HG03432 (cell line): ENCODE measurements at regions not wholly inside any gene's neighbourhood (a gene's known extent, or its start where the extent isn't known, plus 50 kb on each side); places are given as distances from the start of the nearest gene placed in this dataset.
"Not testable (repeated sequence)": the region's sequence is repeated elsewhere in the genome, so short reads cannot be mapped to it uniquely, and the experiment has no call there.

Experiments used
- ATAC-seq: cut with Tn5 transposase; IDR thresholded peaks from one replicate; pipeline ENCODE4 v1.9.1; 2021; ENCODE audit warnings: mild to moderate bottlenecking, moderate library complexity; ENCODE audit not compliant: unreplicated experiment

DNA sequence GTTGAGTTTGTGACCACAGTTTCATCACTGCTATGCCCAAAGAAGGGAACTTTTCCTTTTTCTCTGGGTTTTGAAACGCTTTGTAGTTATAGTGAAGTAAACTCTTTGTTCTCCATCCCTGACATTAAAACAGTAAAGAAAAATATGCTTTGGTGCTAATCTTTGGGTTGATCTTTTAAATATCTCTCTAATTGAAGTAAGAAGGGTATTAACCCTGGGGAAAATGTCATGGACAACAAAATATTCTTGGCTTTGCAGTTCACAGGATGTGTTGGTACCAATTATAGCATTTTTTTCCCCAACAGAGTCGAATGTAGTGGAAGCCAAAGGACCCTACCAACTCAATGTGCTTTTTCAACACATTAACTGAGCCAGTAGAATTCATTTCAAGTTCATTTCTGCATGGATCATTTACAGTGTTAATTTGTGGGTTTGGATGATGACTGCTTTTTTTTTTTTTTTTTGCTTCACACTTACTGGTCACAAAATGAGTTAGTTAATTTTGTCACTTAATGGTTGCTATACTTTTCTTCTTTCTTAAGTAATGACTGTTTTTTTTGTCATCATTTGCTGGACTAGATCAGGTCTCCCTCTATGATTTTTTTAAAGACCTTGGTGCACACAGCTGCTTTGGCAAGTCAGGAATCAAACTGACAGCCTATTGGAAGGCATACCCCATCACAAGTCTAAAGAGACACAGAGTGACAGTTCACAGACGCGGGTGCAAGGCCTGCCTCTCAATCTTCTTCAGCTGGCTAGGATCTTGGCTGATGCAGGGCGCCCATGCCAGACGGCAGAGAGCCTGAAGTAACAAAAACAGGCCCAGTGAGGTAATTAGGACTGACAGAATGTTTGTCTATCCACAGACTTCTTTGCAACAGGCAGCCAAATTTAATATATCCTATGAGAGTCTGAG is 98.8 kb upstream of the MMADHC start:
- no peak for ATAC-seq

DNA sequence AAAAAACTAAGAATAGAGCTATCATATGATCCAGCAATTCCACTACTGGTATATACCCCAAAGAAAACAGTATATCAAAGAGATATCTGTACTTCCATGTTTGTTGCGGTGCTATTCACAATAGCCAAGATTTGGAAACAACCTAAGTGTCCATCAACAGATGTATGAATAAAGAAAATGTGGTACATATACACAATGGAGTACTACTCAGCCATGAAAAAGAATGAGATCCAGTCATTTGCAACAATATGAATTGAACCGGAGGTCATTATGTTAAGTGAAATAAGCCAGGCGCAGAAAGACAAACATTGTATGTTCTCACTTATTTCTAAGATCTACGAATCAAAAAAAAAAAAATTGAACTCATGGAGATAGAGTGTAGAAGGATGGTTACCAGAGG is 97.8 kb upstream of the MMADHC start:
- not testable (repeated sequence) for ATAC-seq

DNA sequence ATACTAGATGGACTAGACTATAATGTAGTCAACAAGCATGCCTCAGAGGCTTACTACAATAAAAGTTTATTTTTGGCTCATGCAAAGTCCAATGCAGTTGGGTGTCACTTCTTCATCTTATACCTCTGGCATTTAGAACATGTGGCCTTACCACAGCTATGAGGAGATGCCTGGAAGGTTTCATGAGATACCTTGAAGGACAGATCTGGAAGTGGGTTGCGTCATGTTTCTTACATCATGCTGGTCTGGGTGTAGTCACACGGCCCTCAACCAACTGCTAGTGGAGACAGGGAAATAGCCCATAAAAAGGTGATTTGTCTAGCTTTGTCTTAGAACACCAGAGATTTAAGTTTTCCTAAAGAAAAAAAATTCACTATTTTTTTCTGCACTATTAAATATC is 91.7 kb upstream of the MMADHC start:
- no peak for ATAC-seq

DNA sequence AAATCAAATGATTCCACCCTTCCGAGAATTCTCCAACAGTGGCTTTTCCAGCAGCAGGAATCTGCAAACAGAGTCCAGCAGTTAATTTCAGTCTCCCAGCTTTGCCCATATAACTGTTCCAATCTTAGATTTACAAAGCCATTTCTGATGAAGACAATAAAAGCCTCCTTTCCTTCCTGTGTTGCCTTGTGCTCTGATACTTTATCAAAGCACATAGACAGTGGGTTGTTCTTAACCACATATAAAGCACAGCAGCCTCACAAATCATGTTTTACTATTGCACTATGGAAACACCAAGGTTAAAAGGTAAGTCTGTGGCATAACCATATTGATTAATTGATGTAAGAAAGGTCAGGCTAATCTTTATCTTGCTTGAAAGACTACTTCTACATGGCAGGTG is 89.8 kb upstream of the MMADHC start:
- no peak for ATAC-seq

DNA sequence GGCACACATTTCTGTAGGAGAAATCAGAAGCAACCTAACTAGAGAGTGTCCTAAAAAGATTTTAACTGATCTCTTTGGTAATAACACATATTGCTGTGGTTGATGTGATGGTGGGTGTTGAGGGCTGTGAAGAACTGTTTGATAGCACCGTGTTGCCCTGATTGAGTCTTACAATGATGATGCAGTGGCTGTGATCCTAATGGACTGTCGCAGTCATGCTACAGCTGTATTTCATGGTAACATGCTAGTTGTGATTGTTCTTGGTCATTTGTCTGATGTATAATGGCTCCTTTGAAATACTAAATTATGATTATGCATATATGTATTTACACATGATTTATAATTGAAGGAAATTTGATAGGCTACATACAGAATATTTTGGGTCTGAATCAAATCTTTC is 82.5 kb upstream of the MMADHC start:
- no peak for ATAC-seq

DNA sequence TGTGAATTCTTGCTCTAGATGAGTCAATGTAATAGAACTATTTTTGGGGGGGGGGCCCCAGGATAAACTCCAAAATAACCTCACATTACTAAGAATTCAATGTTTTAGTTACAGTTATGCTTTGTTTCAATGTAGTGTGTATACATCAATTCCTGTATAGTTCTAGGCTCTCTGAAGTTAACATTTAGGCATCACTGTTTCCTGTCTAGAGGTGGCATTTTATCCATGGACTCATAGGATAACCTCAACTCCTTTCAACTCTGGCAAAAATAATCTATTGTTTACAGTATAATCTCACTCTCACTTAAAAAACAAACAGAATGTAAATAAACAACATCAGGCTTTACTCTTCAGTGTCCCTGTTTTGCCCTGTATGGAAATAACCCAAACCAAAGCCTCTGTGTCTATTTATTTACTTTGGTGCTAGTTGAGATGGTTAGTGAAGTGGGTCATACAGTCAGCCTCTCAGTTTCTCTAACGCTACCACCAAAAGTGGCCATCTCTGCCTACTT is 79.3 kb upstream of the MMADHC start:
- ATAC-seq = no peak

DNA sequence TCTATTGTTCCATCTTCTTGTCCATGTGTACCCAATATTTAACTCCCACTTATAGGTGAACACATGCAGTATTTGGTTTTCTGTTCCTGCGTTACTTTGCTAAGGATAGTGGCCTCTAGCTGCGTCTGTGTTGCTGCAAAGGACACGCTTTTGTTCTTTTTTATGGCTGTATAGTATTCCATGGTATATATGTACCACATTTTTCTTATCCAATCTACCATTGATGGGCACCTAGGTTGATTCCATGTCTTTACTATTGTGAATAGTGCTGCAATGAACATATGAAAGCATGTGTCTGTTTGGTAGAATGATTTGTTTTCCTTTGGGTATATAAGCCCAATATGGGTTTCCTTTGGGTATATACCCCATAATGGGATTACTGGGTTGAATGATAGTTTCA is 77.3 kb upstream of the MMADHC start:
- no peak for ATAC-seq

DNA sequence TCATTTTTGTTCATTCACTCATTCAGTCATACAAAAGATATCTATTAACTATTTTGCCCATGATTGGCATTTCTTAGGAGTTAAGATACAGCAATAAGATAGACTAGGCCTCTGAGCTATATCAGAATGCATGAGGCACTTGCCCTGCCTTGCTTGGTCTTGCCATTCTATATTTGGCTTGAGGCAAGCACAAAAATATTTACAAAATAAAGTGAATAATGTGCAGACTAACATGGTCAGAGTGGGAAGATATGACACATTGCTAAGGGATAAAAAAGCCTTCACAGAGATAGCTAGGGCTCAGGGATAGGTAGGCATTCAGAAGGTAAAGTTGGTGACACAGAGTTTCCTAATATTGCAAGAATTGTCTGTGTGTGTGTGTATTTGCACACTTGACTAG is 75.0 kb upstream of the MMADHC start:
- ATAC-seq = no peak

DNA sequence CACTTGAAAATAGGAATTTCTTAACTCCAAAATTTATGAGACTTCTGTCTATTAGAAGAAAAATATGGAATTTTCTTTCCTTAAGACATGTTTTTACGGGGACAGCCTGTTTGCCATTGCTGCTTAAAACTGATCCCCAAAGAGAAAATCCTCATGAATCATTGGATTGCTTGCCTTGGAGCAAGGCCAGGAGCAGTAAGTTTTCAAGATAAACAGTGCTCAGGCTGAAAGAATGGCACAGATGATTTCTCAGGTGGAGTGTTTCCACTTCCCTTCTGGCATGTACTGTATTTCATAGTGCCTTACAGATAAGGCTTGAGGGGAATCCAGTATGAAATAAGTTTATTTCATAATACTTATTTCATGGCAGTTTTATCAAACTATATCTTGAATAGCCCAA is 74.3 kb upstream of the MMADHC start:
- ATAC-seq = no peak

DNA sequence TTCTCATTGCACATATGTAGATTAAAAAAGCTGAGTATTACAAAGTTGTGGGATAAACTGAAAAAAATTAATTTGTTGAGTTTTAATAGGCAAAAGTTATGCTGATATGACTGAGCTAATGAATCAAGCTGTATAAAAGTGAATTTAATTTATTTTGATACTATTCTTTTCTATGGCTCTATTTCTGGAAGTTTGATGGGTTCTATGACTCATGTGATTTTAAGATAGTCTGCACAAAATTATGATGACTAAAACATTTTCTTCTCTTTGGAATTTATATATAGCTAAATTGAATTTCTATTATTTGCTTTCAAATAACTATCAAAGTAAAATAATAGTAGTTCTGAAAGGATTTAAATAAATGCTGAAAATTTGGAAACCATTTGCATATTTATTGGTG is 71.0 kb upstream of the MMADHC start:
- ATAC-seq = no peak

DNA sequence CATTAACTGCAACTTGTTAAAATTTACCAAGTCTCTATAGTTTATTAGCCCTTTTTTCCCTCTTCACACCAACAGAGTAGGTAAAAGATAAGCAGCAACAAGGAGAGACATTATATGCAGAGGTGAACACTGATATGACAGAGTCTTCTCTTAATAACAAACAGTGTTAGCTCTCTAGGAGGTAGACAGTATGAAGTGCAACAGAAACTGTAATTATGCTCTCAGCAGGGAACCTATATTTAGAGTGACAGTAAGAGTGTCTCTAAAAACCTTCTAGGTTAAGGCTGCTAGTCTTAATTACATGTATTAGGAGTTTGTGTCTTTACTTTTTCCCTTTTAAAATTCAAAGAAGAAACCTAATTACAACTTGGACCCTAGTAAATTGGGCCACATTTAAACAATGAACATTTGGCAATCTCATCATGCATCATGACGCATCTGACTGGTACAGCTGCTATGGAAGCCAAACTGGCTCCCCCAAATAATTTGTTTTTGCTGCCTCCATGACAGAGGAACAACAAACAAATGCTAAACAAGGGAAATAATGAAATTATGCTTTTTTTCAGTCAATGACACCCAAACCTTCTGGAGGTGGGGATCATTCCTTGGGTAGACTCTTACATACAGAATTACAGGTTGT is 69.9 kb upstream of the MMADHC start:
- ATAC-seq = no peak

DNA sequence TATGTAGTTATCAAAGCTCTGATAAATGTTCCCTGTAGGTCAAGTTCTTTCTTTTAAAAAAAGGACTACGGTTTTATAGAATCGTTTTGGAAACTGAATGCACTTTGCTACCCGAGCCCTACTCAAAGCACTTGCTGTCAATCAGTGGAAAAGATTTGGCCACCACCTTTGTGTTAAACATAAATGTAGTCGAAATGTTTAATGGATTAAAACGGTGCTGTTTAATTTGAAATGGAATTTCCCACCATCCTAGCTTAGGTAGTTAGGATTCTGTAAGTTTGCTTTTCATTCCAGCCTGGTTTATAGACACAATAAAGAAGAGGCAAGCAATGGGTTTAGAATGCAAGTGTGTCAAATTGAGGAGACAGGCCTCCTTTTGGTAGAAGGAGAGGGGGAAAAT is 69.4 kb upstream of the MMADHC start:
- ATAC-seq = no peak

DNA sequence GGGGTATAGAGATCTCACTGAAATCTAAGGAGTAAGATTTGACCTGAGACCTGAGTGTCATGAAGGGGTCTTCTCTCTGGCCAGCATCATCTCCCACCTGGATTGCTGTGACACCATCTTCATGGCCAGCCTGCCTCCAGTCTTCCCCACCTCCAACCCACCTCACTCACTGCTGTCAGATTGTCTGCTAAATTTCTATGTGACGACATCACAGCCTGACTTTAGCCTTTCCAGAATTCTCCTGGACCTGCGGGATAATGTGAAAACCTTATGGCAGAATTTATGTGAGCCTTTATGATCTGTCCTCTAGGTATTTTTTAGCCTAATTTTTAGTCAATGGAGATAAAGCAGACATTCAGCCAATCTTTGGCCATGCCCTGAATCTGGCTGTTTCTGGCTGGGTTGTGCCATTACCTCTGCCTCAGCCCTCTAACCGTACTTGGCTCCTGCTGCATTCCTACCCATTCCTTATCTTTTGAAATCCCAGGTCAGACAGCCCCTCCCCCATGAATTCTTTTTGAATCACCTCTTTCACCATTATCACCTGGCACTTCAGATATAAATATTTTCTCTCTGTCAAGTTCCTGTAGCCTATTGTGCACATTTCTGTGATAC is 66.4 kb upstream of the MMADHC start:
- ATAC-seq = no peak

DNA sequence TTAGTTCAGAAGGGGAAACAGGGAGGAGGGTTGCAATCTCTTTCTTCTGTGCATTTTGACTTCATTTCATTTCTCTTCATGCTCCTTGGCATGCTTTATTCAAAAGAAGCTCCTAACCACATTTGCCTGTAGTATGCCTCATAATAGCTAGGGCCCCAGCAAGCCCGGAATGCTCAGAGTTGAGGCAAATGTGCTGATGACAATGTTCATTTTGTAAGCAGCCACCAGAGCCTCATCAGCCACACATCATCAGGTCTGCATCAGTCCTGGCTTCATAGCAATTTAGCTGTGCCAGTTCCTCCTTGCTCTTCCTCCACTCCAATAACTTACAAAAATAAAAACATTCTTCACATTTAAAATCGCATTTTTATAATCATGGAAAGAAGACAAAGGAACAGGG is 65.4 kb upstream of the MMADHC start:
- no peak for ATAC-seq

DNA sequence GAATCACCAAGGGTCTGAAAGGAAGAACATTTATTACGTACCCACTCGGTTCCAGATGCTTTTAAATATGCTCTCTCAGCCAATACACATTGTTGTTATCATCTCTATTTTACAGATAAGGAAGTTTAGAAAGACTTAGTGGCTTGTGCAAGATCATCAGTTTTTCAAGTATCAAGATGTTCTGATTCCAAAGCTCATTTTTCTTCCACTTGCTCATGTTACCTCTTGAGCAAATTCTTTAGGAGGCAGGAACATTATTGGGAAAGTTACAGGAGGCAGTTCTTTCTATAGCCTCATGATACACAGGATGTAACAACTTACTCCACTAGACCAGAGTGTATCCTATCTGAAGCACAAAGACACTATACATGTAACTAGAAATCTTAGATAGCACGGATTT is 65.0 kb upstream of the MMADHC start:
- ATAC-seq = no peak

DNA sequence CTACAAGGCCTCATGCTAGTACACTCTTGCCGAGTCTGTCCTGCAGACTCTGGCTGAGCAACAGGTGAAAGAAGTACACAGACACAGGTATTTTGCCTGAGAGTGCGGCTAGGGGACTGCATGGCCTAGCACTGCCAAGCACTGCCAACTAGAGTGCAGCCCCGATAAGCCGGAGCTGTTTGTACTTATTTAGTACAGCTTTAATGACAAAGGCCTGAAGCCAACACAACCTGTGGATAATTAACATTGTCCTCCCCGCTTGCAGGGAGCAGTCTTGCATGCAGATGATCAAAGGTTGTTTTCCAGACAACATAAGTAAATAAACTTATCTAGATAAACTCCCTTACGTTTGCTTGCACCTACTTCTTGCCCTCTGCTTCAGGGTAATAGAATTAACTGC is 63.7 kb upstream of the MMADHC start:
- ATAC-seq = no peak

DNA sequence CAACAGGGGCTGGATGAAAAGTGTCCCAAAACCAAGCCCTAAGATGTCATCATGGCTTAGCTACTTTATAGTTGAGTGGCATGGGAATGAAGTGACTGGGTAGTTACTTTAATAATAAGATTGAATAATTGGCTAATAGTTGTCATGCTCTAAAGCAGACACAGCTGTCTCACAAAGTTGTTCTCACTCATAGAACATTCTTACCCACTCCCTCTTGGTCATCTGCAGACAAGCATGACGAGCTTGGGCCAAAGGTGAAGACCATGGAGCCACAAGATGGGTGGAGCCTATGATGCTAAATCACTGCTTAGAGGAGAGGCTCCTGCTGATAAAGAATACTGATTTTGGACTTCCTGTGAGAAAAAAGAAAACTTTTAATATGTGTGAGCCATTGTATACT is 62.4 kb upstream of the MMADHC start:
- no peak for ATAC-seq

DNA sequence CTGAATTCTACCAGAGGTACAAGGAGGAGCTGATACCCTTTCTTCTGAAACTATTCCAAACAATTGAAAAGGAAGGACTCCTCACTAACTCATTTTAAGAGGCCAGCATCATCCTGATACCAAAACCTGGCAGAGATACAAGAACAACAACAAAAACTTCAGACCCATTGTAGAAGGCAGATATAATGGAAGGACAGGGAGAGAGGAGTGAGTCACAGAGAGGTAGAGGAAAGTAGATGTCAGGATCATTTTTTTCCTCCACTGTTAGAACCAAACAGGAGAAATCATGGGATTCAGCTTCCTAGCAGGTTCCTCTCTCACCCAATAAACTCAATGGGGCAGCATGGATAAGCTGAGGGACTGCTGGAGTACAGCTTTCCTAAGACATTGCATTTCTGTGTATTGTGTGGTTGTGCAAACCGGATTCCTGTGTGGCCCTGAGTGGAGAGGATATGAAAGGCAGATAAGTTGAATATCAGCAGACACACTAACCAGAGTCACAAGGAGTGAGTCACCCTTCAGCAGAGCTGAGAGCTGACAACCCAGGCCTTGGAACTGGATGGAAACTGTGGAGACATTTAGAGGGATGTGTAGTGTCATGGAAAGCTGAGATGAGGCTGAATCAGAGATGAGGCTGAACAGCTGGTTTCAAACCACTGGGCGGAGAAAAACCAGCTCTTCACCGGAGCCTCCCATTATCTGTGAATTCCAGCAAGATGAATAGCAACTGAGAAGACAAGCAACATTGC is 60.9 kb upstream of the MMADHC start:
- no peak for ATAC-seq

DNA sequence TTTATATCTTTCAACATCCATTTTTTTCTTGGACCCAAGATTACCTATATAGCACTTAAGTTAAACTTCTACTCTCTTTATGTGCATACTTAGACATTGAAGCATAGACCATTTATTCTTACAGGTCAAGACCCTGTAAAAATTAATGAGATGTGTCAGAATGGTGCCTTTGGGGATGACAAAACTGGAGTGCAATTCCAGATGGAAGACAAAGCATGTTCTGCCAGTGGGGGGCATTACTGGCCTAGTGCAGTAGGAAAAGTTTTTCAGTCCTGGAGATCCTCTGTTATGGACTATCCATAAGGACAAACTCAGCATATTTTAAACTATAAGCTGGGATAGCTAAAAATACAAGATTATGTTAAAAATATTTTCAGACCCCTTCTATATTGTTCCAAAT is 57.8 kb upstream of the MMADHC start:
- ATAC-seq = no peak
